ENCODE measurements at regions not wholly inside any gene's neighbourhood (a gene's known extent, or its start where the extent isn't known, plus 50 kb on each side); places are given as distances from the start of the nearest gene placed in this dataset.

GRCh38 chr22:35197071-35197470 lies 60.2 kb upstream of the HMGXB4 start:
- Histone ChIP-seq H3K36me3 (no peaks in the 10 kb centered on the region), H3K27me3 (no peaks in the 10 kb centered on the region), H3K9me3 (no peaks in the 10 kb centered on the region), H3K27ac (no peak overlapping the region), H3K4me1 (ENCODE audit: insufficient read depth) (no peaks in the 10 kb centered on the region), H3K4me3 (no peak overlapping the region)
- 26 to 37% (median 27%) methylated on average over 4 of the region's 4 CpGs for WGBS, 3 donors
- intact Hi-C loops (cut with DNase I): no loop called here
- no peak for DNase-seq
- no peak for TF ChIP-seq CTCF (IDR thresholded peaks at IDR 0.05)
- no peak for TF ChIP-seq EP300 (IDR thresholded peaks at IDR 0.05)
- TF ChIP-seq POLR2A (IDR thresholded peaks at IDR 0.05): no peak

- DNase-seq: no peak
- intact Hi-C loops (cut with DNase I): no loop called here
- Histone ChIP-seq H3K4me1 (ENCODE audit: insufficient read depth) (no peaks in the 10 kb centered on the region), H3K9me3 (no peaks in the 10 kb centered on the region), H3K4me3 (no peak overlapping the region), H3K27ac (no peak overlapping the region), H3K36me3 (no peaks in the 10 kb centered on the region), H3K27me3 (no peaks in the 10 kb centered on the region)
- TF ChIP-seq POLR2A (IDR thresholded peaks at IDR 0.05) (no peak), EP300 (IDR thresholded peaks at IDR 0.05) (no peak), CTCF (IDR thresholded peaks at IDR 0.05) (no peak)
- WGBS, 3 donors: 53 to 61% (median 56%) methylated on average over 3 of the region's 3 CpGs
Measured at GRCh38 chr22:35197886-35198285, 59.4 kb upstream of the HMGXB4 start.

GRCh38 chr22:35198738-35199137 lies 58.6 kb upstream of the HMGXB4 start:
- no peaks in the 10 kb centered on the region for H3K4me1 ChIP-seq (ENCODE audit: insufficient read depth)
- H3K9me3 ChIP-seq: no peaks in the 10 kb centered on the region
- H3K27ac ChIP-seq: no peak overlapping the region
- no peak for TF ChIP-seq EP300 (IDR thresholded peaks at IDR 0.05)
- TF ChIP-seq POLR2A (IDR thresholded peaks at IDR 0.05): no peak
- TF ChIP-seq CTCF (IDR thresholded peaks at IDR 0.05): no peak
- DNase-seq: no peak
- intact Hi-C loops (cut with DNase I): no loop called here
- H3K36me3 ChIP-seq: no peaks in the 10 kb centered on the region
- H3K4me3 ChIP-seq: no peak overlapping the region
- no peaks in the 10 kb centered on the region for H3K27me3 ChIP-seq
- WGBS, 3 donors: 27 to 37% (median 27%) methylated on average over 4 of the region's 4 CpGs

DNA sequence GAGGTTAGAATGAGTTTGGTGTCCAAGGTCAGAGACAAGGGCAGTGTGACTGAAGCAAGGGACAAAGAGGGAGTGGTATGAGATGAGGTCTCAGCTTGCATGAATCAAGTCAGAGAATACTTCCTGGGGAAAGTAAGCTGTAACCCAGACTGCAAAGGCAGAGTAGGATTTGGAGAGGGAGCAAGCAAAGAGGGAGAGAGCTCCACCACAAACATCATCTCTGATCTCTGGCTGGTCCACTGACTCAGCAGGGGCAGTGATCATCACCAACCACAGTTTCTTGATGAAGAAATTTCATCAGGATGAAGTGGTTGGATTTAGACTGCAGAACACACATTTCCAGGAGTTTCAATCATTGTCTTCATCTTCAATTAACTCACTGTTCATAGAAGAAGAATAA lies 54.9 kb upstream of the HMGXB4 start:
- H3K9me3 ChIP-seq: no peaks in the 10 kb centered on the region
- no peak overlapping the region for H3K27ac ChIP-seq
- no peaks in the 10 kb centered on the region for H3K36me3 ChIP-seq
- H3K27me3 ChIP-seq: no peaks in the 10 kb centered on the region
- H3K4me3 ChIP-seq: no peak overlapping the region
- intact Hi-C loops (cut with DNase I): no loop called here
- no peaks in the 10 kb centered on the region for H3K4me1 ChIP-seq (ENCODE audit: insufficient read depth)
- DNase-seq: no peak
- TF ChIP-seq EP300 (IDR thresholded peaks at IDR 0.05) (no peak), CTCF (IDR thresholded peaks at IDR 0.05) (no peak), POLR2A (IDR thresholded peaks at IDR 0.05) (no peak)

- 88 to 93% (median 93%) methylated on average over 2 of the region's 2 CpGs for WGBS, 3 donors
- intact Hi-C loops (cut with DNase I): no loop called here
- no peak overlapping the region for H3K27ac ChIP-seq
- no peak overlapping the region for H3K4me3 ChIP-seq
- H3K27me3 ChIP-seq: no peaks in the 10 kb centered on the region
- no peaks in the 10 kb centered on the region for H3K4me1 ChIP-seq (ENCODE audit: insufficient read depth)
- H3K9me3 ChIP-seq: no peaks in the 10 kb centered on the region
- no peak for DNase-seq
- H3K36me3 ChIP-seq: no peaks in the 10 kb centered on the region
- no peak for TF ChIP-seq POLR2A (IDR thresholded peaks at IDR 0.05)
- TF ChIP-seq EP300 (IDR thresholded peaks at IDR 0.05): no peak
- TF ChIP-seq CTCF (IDR thresholded peaks at IDR 0.05): no peak
Measured at GRCh38 chr22:35203583-35203982, 53.7 kb upstream of the HMGXB4 start.
